ENCODE measurements at regions not wholly inside any gene's neighbourhood (a gene's known extent, or its start where the extent isn't known, plus 50 kb on each side); places are given as distances from the start of the nearest gene placed in this dataset.
"Not testable (repeated sequence)": the region's sequence is repeated elsewhere in the genome, so short reads cannot be mapped to it uniquely, and the experiment has no call there.

DNA sequence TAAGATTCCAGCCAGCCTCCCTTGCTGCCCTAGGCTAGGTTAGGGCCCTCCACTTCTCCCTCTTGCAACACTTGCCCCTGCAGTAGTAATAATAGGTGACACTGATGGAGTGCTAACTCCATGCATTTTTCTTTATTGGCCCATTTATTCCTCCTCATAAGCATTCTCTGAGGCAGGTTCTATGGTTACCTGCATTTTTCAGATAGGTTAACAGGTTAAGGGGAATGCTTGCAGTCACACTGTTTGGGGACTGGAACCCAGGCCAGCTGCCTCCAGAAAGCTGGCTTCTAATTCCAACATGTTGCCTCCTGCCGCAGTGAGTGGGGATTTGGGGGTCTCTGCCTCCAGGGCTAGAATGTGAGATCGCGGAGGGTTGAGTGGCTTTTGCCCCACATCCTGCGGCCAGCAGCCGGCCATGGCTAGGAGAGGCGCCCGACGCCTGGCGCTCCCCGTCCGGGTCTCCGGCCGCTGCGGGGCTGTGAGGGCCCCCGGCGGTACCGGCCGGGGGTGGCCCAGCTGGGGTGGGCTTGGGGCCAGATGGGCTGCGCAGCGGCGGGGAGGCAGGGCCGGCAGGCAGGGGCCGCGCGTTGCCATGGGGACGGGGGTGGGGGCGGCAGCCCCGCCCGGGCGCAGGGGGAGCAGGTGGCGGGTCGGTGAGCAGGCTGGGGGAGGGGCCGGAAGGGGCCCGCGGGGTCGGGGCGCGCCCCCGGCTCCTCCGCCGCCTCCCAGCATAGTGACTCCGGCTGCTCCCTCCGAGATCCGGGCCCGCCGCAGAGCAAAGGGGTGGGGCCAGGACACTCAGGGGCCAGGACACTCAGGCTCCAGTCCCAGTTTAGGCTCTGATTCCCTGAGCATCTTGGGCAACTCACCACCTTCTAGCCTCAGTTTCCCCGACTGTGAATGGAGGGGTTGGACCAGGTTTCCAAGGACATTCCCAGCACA is 68.4 kb upstream of the SSBP3 start:
- no peak for DNase-seq

- no peak for DNase-seq
These were observed 65.4 kb upstream of the SSBP3 start for GRCh38 chr1:54471588-54471987.

DNA sequence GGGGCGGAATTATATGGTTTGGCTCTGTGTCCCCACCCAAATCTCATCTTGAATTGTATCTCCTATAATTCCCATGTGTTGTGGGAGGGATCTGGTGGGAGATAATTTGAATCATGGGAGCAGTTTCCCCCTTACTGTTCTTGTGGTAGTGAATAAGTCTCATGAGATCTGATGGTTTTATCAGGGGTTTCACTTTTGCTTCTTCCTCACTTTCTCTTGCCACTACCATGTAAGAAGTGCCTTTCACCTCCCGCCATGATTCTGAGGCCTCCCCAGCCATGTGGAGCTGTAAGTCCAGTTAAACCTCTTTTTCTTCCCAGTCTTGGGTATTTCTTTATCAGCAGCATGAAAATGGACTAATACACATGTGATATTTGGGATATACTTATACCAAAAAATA is 63.2 kb upstream of the SSBP3 start:
- not testable (repeated sequence) for DNase-seq

DNA sequence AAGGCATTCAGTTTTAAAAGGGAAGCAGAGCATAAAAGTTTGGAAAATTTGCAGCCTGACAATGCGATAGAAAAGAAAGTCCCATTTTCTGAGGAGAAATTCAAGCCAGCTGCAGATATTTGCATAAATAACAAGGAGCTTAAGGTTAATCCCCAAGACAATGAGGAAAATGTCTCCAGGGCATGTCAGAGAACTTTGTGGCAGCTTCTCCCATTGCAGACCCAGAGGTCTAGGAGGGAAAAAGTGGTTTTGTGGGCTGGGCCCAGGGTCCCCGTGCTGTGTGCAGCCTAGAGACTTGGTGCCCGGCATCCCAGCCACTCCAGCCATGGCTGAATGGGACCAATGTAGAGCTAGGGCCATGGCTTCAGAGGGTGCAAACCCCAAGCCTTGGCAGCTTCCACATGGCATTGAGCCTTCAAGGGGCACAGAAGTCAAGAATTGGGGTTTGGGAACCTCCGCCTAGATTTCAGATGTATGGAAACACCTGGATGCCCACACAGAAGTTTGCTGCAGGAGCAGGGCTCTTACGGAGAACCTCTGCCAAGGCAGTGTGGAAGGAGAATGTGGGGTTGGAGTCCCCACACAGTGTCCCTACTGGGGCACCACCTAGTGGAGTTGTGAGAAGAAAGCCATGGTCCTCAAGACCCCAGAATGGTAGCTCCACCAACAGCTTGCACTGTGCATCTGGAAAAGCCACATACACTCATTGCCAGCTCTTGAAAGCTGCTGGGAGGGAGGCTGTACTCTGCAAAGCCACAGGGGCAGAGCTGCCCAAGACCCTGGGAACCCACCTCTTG is 62.3 kb upstream of the SSBP3 start:
- DNase-seq: not testable (repeated sequence)

DNA sequence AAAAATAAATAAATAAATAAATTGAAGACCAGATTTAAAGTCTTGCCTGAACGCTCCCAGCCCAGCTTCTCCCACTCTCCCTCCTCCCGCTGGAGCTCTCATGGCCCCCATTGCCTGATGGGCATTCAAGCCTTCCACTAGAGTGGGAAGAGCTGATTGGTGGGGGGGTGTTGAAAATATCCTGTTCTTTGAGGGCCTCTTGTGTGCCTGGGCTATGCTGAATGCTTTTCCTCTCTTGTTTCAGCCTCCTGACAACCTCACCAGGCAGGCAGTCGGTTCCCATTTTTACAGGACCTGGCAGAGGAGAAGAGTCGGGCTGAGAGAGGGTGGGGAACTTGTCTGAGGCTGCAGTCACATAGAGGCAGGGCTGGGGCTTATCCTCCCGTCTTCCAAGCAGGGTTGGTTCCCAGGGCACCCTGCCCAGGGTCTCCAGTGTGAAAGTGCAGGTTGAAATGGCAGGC is 59.2 kb upstream of the SSBP3 start:
- no peak for DNase-seq

DNA sequence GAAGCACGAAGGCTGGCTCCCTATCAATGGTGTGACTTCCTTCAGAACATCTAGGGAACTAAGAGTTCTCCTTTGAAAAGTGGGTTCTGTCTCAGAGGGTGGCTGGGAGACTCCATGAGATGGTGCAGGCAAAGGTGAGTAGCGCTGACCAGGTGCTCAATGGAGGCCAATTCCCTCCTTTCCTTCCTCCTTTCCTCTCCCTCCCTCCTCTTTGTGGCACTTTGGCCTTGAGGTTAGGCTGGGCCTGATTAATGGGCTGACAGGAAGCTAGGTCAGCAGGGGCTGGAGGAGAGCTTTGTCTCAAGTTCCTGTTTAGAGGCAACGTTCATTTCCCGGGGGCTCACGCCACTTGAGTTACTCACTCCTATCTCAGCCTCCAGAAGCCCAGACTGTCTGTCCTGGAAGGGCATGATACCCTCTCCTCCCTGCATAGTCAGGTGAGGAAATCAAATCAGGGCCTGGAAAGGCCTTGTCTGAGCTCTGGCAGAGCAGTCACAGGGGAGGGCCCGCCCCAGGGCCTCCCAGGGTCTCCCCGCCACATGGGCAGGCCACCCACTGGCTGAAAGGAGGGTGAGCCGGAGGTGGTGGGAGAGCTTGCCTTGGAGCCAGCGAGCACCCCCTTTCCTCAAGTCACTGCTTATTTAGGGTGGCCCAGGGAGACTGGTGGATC is 58.4 kb upstream of the SSBP3 start:
- DNase-seq: no peak

- no peak for DNase-seq
These were observed 57.9 kb upstream of the SSBP3 start for GRCh38 chr1:54464031-54464476.

- no peak for DNase-seq
These were observed 57.3 kb upstream of the SSBP3 start for GRCh38 chr1:54463259-54464030.

DNA sequence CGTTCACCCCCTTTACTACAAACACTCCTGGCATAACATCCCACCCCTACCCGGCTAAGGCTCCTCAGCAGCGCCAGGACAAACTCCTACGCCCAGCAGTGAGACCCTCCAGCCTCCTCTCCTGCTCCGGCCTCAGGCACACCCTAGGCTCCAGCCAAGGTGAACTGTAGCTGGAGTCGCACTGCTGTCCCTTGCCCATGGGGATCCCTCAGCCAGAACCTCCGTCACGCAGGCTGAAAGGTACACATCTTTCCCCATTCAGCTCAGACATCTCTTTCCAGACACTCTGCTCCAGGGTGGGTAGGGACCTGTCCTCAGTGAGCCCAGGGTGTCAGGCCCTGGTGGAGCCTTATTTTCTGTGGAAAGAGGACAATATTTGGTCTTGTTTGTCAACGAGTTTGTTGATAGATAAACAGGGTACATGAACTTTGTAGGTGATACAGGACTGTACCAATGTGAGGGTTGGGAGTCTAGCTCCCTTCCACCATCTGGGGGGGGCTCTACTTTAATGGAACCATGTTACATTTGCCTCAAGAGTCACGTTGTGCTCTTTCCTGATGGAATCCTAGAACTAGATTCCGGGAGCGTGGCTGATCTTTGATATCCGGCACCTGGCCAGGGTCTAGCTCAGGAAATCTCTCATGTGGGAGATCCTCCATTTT is 56.5 kb upstream of the SSBP3 start:
- no peak for DNase-seq

- DNase-seq: no peak
These were observed 55.8 kb upstream of the SSBP3 start for GRCh38 chr1:54461731-54462596.

DNA sequence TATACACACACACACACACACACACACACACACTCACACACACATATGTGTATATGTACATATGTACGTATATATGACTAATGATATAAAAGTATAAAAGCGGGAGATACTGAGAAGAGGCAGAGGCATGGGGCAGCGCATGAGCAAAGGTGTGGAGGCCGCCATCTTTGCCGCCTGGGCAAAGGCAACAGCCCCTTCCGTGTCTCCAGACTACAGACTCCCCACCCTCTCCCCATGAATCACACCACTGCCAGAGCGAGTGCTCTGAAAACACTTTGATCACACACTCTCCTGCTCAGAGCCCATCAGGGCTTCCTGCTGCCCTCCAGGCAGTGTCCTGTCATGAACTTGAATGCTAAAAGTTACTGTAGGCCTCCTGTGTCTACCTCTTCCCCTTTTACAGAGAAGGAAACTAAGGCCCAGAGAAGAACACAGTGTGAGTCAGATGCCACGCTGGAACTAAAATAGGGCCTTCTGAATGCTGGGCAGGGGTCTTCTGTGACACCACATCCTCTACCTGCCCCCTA is 54.7 kb upstream of the SSBP3 start:
- DNase-seq: no peak

- DNase-seq: no peak
These were observed 54.2 kb upstream of the SSBP3 start for GRCh38 chr1:54460351-54460750.

DNA sequence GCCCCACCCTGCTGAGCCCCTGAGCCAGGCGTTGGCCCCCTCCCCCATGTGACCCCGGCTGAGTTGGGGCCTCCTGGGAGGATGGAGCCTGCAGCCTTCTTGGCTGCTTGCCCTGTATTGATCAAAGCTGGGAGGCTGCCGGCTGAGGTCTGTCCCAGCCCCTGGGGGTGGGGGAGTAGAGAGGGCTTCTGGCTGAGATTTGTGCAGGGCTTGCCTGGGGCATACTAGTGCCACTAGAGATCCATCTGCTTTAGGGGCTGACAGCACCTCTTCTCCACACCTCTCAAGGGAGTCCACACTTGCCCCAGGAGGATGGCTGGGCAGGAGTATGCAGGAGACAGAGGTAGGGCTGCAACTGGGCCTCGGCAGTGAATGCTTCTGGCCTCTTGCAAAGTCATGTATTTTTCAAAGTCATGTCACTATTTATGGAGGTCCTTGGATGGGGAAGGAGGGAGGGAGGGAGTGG is 53.6 kb upstream of the SSBP3 start:
- DNase-seq: no peak

DNA sequence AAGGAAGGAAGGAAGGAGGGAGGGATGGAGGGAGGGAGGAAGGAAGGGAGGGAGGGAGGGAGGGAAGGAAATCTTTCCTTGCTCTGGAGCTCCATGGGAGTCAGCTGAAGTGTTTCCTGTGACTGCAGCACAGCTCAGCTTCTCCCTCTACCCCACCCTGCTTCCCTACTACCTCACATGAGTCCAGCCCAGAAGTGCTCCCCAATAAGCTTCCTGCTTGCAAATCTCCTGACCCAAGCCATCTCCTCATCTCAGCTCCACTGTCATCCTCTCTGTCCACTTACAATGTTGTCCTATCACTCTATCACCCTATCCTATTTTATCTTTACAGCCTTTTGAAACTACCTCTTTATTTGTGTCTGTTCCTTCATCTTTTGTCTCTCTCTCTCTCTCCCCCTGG is 52.9 kb upstream of the SSBP3 start:
- DNase-seq: no peak

DNA sequence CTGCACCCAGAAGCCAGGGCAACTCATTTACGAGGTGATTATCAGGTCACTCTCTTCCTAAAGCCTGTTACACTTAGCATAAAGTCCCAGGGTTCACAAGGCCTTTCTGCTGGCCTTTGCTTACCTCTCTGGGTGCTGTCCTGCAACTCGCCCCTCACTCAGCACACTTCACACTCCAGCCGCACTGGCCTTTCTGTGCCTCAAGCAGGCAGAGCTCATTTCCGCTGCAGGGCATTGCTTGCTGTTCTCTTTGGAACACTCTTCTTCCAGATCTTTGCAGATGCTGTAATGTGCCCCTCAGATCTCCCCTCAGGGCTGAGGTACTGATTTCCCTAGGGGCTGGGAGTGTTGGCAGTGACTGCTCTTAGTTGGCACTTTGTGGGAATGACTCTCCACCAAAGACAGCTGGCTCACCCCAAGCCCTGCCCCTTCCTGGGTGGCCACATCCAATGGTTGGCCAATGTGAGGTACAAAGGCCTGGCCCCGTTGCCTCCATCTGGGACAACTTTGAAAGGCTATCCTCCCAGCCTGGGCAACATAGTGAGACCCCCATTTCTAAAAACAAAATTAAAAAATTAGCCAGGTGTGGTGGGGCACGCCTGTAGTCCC is 50.8 kb upstream of the SSBP3 start:
- no peak for DNase-seq

GRCh38 chr1:54456361-54456760 is 50.2 kb upstream of the SSBP3 start:
- no peak for DNase-seq

Data from stimulated activated CD4-positive, alpha-beta T cell treated with anti-CD3 and anti-CD28 coated beads, Interleukin-2, amount 100 ng/mL, for 48 hours (primary cell).